ENCODE measurements at regions not wholly inside any gene's neighbourhood (a gene's known extent, or its start where the extent isn't known, plus 50 kb on each side); places are given as distances from the start of the nearest gene placed in this dataset.

GRCh38 chr2:201971531-201972228 is 62.0 kb upstream of the FZD7 start (continued):
- peak; percentile 57; the same call in 1 of the 2 replicates for TF ChIP-seq POLR2AphosphoS5 (IDR thresholded peaks at IDR 0.05; ENCODE audit: low read depth, low read length)
- peak; percentile 21 to 80; a peak in 2 of 4 replicates for TF ChIP-seq EP300 (IDR thresholded peaks at IDR 0.05; ENCODE audit: borderline replicate concordance in 1 of 2, low read depth in 1 of 2, low read length in 1 of 2)
- TF ChIP-seq FOXJ3 (CRISPR knock-in tag; IDR thresholded peaks at IDR 0.05) = no peak
- TF ChIP-seq RXRA (IDR thresholded peaks at IDR 0.05; ENCODE audit: borderline replicate concordance, low read depth) = peak; percentile 79; the same call in 1 of the 2 replicates
- TF ChIP-seq SMC3 (IDR thresholded peaks at IDR 0.05; ENCODE audit: low read depth, low read length) = no peak
- TF ChIP-seq, protein P1, sequence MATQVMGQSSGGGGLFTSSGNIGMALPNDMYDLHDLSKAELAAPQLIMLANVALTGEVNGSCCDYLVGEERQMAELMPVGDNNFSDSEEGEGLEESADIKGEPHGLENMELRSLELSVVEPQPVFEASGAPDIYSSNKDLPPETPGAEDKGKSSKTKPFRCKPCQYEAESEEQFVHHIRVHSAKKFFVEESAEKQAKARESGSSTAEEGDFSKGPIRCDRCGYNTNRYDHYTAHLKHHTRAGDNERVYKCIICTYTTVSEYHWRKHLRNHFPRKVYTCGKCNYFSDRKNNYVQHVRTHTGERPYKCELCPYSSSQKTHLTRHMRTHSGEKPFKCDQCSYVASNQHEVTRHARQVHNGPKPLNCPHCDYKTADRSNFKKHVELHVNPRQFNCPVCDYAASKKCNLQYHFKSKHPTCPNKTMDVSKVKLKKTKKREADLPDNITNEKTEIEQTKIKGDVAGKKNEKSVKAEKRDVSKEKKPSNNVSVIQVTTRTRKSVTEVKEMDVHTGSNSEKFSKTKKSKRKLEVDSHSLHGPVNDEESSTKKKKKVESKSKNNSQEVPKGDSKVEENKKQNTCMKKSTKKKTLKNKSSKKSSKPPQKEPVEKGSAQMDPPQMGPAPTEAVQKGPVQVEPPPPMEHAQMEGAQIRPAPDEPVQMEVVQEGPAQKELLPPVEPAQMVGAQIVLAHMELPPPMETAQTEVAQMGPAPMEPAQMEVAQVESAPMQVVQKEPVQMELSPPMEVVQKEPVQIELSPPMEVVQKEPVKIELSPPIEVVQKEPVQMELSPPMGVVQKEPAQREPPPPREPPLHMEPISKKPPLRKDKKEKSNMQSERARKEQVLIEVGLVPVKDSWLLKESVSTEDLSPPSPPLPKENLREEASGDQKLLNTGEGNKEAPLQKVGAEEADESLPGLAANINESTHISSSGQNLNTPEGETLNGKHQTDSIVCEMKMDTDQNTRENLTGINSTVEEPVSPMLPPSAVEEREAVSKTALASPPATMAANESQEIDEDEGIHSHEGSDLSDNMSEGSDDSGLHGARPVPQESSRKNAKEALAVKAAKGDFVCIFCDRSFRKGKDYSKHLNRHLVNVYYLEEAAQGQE (IDR thresholded peaks at IDR 0.05; ENCODE audit: low read depth, low read length) = no peak
- no peak for TF ChIP-seq RCOR1 (IDR thresholded peaks at IDR 0.05; ENCODE audit: low read length)

DNA sequence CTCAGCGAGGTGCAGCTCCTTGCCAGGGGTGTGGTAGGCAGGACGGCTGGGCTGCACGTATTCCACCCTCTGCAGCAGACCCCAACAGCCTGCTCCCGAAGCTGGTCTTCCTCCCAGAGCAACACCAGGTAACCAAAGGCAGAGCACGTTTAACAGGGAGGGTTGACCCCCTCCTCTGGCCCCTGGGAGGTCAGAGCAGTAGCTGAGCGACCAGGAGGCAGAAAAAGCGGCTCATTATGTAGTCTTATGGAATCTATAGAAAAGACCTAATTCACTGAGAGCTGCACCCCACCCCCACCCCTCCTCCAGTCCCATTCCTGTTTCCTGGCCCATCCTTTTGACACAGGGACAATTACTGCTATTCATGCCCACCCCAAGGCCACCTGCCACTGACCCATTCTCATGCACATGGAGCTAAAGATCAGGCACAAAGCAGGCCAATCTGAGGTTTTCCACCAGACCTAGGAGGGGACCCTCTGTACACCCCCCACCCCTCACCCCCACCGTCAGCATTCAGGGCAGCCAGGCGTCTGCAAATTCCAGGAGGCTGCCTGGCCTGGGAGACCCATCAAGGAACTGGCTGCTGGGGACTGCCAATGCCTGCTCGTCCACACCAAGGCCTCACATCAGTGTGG is 60.9 kb upstream of the FZD7 start:
- H3K27me3 ChIP-seq (ENCODE audit: insufficient read depth) = no peaks in the 10 kb centered on the region
- H3K36me3 ChIP-seq (replicated peaks in 1 of 2; ENCODE audit: control insufficient read depth in 1 of 2, insufficient read depth in 2 of 2, low read length in 1 of 2) = no peaks in the 10 kb centered on the region
- peaks cover 8 to 54% of the 10 kb centered on the region in 2 experiments; a peak in 2 of 4 replicates for H3K4me1 ChIP-seq (ENCODE audit: control insufficient read depth in 1 of 2, insufficient read depth in 2 of 2, low read depth in 1 of 2, low read length in 1 of 2)
- H3K9me3 ChIP-seq = no peaks in the 10 kb centered on the region
- no peak for TF ChIP-seq ELF1 (IDR thresholded peaks at IDR 0.05)
- TF ChIP-seq TCF12 (IDR thresholded peaks at IDR 0.05) = no peak
- TF ChIP-seq RFX5 (IDR thresholded peaks at IDR 0.05; ENCODE audit: low read length) = no peak
- no peak for TF ChIP-seq MXI1 (IDR thresholded peaks at IDR 0.05; ENCODE audit: low read depth, low read length)
- TF ChIP-seq FOSL2 (IDR thresholded peaks at IDR 0.05; ENCODE audit: borderline replicate concordance, low read depth) = no peak
- no peak for TF ChIP-seq SMC3 (IDR thresholded peaks at IDR 0.05; ENCODE audit: low read depth, low read length)
- TF ChIP-seq NRF1 (IDR thresholded peaks at IDR 0.05; ENCODE audit: low read depth, low read length) = no peak
- TF ChIP-seq FOXJ3 (CRISPR knock-in tag; IDR thresholded peaks at IDR 0.05) = no peak
- TF ChIP-seq SIN3A (IDR thresholded peaks at IDR 0.05; ENCODE audit: borderline replicate concordance, low read depth, low read length) = no peak
- no peak for TF ChIP-seq EZH2phosphoT487 (IDR thresholded peaks at IDR 0.05; ENCODE audit: borderline replicate concordance, low read depth)
- TF ChIP-seq RCOR1 (IDR thresholded peaks at IDR 0.05; ENCODE audit: low read length) = no peak
- no peak overlapping the region for H2AFZ ChIP-seq (ENCODE audit: low read depth)
- no peaks in the 10 kb centered on the region for H3F3A ChIP-seq (replicated peaks; ENCODE audit: insufficient read depth)
- 94% methylated on average over 7 of the region's 10 CpGs for WGBS (ENCODE audit: low lambda C conversion rate)
- H3K4me2 ChIP-seq = no peak overlapping the region
- POLR2A ChIA-PET = interaction anchor here (0.5 kb wide), 1 partner anchor 30 kb away, joined by 6 read pairs; no protein-coding TSS in a partner anchor
- DNase-seq = no peak
- H3K27ac ChIP-seq (ENCODE audit: low read depth in 2 of 2, low read length in 1 of 2) = no peak overlapping the region
- H3K9me2 ChIP-seq = no peaks in the 10 kb centered on the region
- H3K79me2 ChIP-seq (ENCODE audit: insufficient read depth) = no peaks in the 10 kb centered on the region
- H3K9ac ChIP-seq = no peak overlapping the region
- CTCF ChIA-PET = interaction anchor here (1.0 to 1.2 kb wide), 2 partner anchors 11 to 58 kb away, joined by 3 read pairs; no protein-coding TSS in a partner anchor
- no peak overlapping the region for H3K4me3 ChIP-seq (ENCODE audit: low read depth in 2 of 2, low read length in 1 of 2)
- no peaks in the 10 kb centered on the region for H4K20me1 ChIP-seq (ENCODE audit: insufficient read depth)

Measured in SK-N-SH (cell line).